ENCODE measurements at regions not wholly inside any gene's neighbourhood (a gene's known extent, or its start where the extent isn't known, plus 50 kb on each side); places are given as distances from the start of the nearest gene placed in this dataset.

GRCh38 chr4:38230821-38231563 lies 270.8 kb downstream of the PTTG2 start:
- DNase-seq = no peak

- no peak for DNase-seq
Measured at GRCh38 chr4:38231626-38232025, 271.4 kb downstream of the PTTG2 start.

- no peak for DNase-seq
Measured at GRCh38 chr4:38232741-38233140, 272.5 kb downstream of the PTTG2 start.

- DNase-seq = peak; percentile 41
Measured at GRCh38 chr4:38233727-38234480, 273.7 kb downstream of the PTTG2 start.

- no peak for DNase-seq
Measured at GRCh38 chr4:38235354-38235753, 275.2 kb downstream of the PTTG2 start.

- DNase-seq = no peak
Measured at GRCh38 chr4:38236003-38236402, 275.8 kb downstream of the PTTG2 start.

- no peak for DNase-seq
Measured at GRCh38 chr4:38236503-38236902, 276.3 kb downstream of the PTTG2 start.

- no peak for DNase-seq
Measured at GRCh38 chr4:38237139-38237538, 276.9 kb downstream of the PTTG2 start.

GRCh38 chr4:38241541-38241940 lies 281.3 kb downstream of the PTTG2 start:
- DNase-seq = no peak

GRCh38 chr4:38242101-38242500 lies 281.9 kb downstream of the PTTG2 start:
- DNase-seq = no peak

- DNase-seq = no peak
Measured at GRCh38 chr4:38242822-38243387, 282.7 kb downstream of the PTTG2 start.

GRCh38 chr4:38243388-38244053 lies 283.3 kb downstream of the PTTG2 start:
- no peak for DNase-seq

- DNase-seq = no peak
Measured at GRCh38 chr4:38254825-38255224, 294.6 kb downstream of the PTTG2 start.

- DNase-seq = no peak
Measured at GRCh38 chr4:38255572-38255971, 295.4 kb downstream of the PTTG2 start.

- no peak for DNase-seq
Measured at GRCh38 chr4:38266616-38267015, 306.4 kb downstream of the PTTG2 start.

- no peak for DNase-seq
Measured at GRCh38 chr4:38268108-38268820, 308.1 kb downstream of the PTTG2 start.

- no peak for DNase-seq
Measured at GRCh38 chr4:38268837-38269236, 308.6 kb downstream of the PTTG2 start.

GRCh38 chr4:38273407-38273806 lies 313.2 kb downstream of the PTTG2 start:
- no peak for DNase-seq

- DNase-seq = no peak
Measured at GRCh38 chr4:38275331-38276100, 315.3 kb downstream of the PTTG2 start.

GRCh38 chr4:38278255-38278654 lies 318.1 kb downstream of the PTTG2 start:
- no peak for DNase-seq

GRCh38 chr4:38279077-38279476 lies 318.9 kb downstream of the PTTG2 start:
- DNase-seq = no peak

Measured in CD4-positive, alpha-beta T cell treated with Interleukin-15 for 1 hour (primary cell).